Left ventricle myocardium inferior (tissue), 1 donor: ENCODE measurements at regions not wholly inside any gene's neighbourhood (a gene's known extent, or its start where the extent isn't known, plus 50 kb on each side); places are given as distances from the start of the nearest gene placed in this dataset.
"Not testable (repeated sequence)": the region's sequence is repeated elsewhere in the genome, so short reads cannot be mapped to it uniquely, and the experiment has no call there.

Source experiments
- DNase-seq: peaks from one replicate; pipeline ENCODE4 v3.0.0-alpha.2; 2020
- H3K27ac ChIP-seq: fragments of 200-600 bp; replicated peaks from 2 replicates; pipeline ENCODE4 v1.8.0; 2021
- H3K27me3 ChIP-seq: fragments of 200-600 bp; 2 replicates; pipeline ENCODE4 v1.8.0; 2021; ENCODE audit warnings: low read depth
- H3K36me3 ChIP-seq: fragments of 200-600 bp; 2 replicates; pipeline ENCODE4 v1.8.0; 2021
- H3K4me1 ChIP-seq: fragments of 200-600 bp; 2 replicates; pipeline ENCODE4 v1.8.0; 2021
- H3K4me3 ChIP-seq: fragments of 200-600 bp; 2 replicates; pipeline ENCODE4 v1.8.0; 2021; ENCODE audit warnings: mild to moderate bottlenecking, moderate library complexity
- H3K9me3 ChIP-seq: fragments of 200-600 bp; replicated peaks from 2 replicates; pipeline ENCODE4 v1.8.0; 2021
- intact Hi-C: fragments of 100-400 bp; cut with micrococcal nuclease; formaldehyde crosslinking; loops from one replicate; pipeline ENCODE4 v1.11.0; 2022
- TF ChIP-seq, protein P1 (sequence below): fragments of 200-600 bp; IDR thresholded peaks from 2 replicates; pipeline ENCODE4 v1.8.0; 2021; ENCODE audit warnings: antibody characterized with exemption, mild to moderate bottlenecking, borderline replicate concordance
- donor health status: DM: no; HTN: yes; CAD: no; lungs with severe emphysema.

DNA sequence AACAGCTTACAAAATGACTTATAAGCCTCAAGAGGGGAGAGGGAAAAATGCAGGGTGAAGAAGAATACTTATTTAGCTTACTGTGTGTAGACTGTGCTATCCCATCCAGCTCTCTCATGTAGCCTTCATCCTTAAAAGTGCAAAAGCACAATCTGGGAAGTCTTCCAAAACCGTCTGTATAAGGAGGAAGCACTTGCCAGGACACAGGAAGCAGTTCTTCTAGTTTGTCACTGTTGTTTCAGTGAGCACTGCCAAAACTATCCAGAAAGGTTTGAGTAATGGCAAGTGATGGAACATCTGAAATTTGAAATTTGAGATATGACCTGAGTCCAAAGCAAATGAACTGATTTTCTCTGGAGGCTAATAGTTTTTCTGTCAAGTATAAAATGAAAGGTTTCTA lies 140.8 kb upstream of the ISL1 start:
- H3K36me3 ChIP-seq, result no peaks in the 10 kb centered on the region
- no peak for DNase-seq
- H3K4me1 ChIP-seq, result no peaks in the 10 kb centered on the region
- H3K27ac ChIP-seq, result no peak overlapping the region
- intact Hi-C loops, result no loop called here
- no peak overlapping the region for H3K4me3 ChIP-seq
- no peaks in the 10 kb centered on the region for H3K27me3 ChIP-seq
- H3K9me3 ChIP-seq, result peaks cover 8% of the 10 kb centered on the region
- TF ChIP-seq, protein P1, sequence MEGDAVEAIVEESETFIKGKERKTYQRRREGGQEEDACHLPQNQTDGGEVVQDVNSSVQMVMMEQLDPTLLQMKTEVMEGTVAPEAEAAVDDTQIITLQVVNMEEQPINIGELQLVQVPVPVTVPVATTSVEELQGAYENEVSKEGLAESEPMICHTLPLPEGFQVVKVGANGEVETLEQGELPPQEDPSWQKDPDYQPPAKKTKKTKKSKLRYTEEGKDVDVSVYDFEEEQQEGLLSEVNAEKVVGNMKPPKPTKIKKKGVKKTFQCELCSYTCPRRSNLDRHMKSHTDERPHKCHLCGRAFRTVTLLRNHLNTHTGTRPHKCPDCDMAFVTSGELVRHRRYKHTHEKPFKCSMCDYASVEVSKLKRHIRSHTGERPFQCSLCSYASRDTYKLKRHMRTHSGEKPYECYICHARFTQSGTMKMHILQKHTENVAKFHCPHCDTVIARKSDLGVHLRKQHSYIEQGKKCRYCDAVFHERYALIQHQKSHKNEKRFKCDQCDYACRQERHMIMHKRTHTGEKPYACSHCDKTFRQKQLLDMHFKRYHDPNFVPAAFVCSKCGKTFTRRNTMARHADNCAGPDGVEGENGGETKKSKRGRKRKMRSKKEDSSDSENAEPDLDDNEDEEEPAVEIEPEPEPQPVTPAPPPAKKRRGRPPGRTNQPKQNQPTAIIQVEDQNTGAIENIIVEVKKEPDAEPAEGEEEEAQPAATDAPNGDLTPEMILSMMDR, result no peak

DNA sequence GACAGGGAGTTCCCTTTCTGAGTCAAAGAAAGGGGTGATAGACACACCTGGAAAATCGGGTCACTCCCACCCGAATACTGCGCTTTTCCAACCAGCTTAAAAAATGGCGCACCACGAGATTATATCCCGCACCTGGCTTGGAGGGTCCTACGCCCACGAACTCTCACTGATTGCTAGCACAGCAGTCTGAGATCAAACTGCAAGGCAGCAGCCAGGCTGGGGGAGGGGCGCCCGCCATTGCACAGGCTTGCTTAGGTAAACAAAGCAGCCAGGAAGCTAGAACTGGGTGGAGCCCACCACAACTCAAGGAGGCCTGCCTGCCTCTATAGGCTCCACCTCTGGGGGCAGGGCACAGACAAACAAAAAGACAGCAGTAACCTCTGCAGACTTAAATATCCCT lies 132.3 kb upstream of the ISL1 start:
- H3K27ac ChIP-seq, H3K27me3 ChIP-seq, DNase-seq, H3K4me3 ChIP-seq, H3K36me3 ChIP-seq, H3K4me1 ChIP-seq, intact Hi-C loops, H3K9me3 ChIP-seq: not testable (repeated sequence)

DNA sequence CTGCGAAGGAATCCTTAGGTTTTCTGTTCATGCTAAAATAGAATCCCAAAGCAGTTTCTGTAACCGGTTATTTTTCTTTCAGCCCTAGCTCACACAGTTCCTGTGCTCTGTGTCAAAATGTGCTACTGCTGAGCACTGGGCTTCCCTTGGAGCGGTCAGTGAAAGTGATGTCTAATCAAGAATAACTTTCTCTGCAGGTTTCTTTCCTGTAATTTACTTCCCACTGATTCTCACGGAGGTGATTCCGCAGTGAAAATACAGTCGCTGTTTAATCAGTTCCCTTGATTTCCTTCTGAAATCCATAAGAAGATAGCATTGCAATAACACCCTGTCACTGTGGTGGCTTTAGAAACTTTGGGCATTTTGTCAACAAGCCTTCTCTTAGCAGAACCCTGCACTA lies 112.0 kb upstream of the ISL1 start:
- H3K27me3 ChIP-seq, result no peaks in the 10 kb centered on the region
- TF ChIP-seq, protein P1, result no peak
- no peaks in the 10 kb centered on the region for H3K9me3 ChIP-seq
- H3K27ac ChIP-seq, result no peak overlapping the region
- no peak for DNase-seq
- H3K4me3 ChIP-seq, result no peak overlapping the region
- intact Hi-C loops, result no loop called here
- no peaks in the 10 kb centered on the region for H3K36me3 ChIP-seq
- no peaks in the 10 kb centered on the region for H3K4me1 ChIP-seq

DNA sequence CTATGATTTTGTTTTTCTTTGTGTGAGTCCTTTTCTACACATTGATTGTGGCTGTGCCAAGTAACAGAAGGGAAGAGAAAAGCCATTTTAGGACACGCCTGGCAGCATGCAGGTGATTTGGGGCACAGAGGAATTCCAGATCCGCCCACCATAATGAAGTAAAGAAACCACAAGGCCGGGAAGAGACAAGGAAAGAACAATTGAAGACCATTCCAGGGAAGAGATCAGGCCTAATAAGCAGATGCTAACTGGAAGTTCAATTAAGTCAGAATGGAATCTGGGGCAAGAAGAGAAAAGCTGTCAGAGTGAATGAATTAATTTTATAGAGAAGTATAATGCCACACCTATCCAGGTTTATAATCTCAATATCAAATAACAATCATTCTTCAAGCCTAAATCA lies 110.2 kb upstream of the ISL1 start:
- DNase-seq, result no peak
- TF ChIP-seq, protein P1, result no peak
- no peak overlapping the region for H3K4me3 ChIP-seq
- no peaks in the 10 kb centered on the region for H3K9me3 ChIP-seq
- intact Hi-C loops, result no loop called here
- no peak overlapping the region for H3K27ac ChIP-seq
- no peaks in the 10 kb centered on the region for H3K27me3 ChIP-seq
- no peaks in the 10 kb centered on the region for H3K4me1 ChIP-seq
- H3K36me3 ChIP-seq, result no peaks in the 10 kb centered on the region

- TF ChIP-seq, protein P1, result no peak
- no peak for DNase-seq
- intact Hi-C loops, result no loop called here
- Histone ChIP-seq H3K36me3 (no peaks in the 10 kb centered on the region), H3K27me3 (no peaks in the 10 kb centered on the region), H3K27ac (no peak overlapping the region), H3K4me1 (no peaks in the 10 kb centered on the region), H3K4me3 (no peak overlapping the region), H3K9me3 (no peaks in the 10 kb centered on the region)
Measured at GRCh38 chr5:51273871-51274270, 109.4 kb upstream of the ISL1 start.

- no peaks in the 10 kb centered on the region for H3K27me3 ChIP-seq
- intact Hi-C loops, result no loop called here
- no peaks in the 10 kb centered on the region for H3K4me1 ChIP-seq
- no peak overlapping the region for H3K4me3 ChIP-seq
- H3K27ac ChIP-seq, result no peak overlapping the region
- H3K9me3 ChIP-seq, result no peaks in the 10 kb centered on the region
- H3K36me3 ChIP-seq, result no peaks in the 10 kb centered on the region
- TF ChIP-seq, protein P1, result no peak
- DNase-seq, result no peak
Measured at GRCh38 chr5:51275428-51275827, 107.8 kb upstream of the ISL1 start.
